Esophagus squamous epithelium (tissue), 5 donors: ENCODE measurements at regions not wholly inside any gene's neighbourhood (a gene's known extent, or its start where the extent isn't known, plus 50 kb on each side); places are given as distances from the start of the nearest gene placed in this dataset.

Experiments
- DNase-seq: peaks from one replicate; lab custom pipeline; 2025; lab: John Stamatoyannopoulos, UW
- H3K27ac ChIP-seq, 4 donors: fragments of 200-600 bp; sonication (generic); one replicate each; pipeline ENCODE4 v1.5.1; 2016 to 2019; ENCODE audit warnings: mild to moderate bottlenecking in 1 of 4
- H3K27me3 ChIP-seq, 4 donors: fragments of 200-600 bp; sonication (generic); 1 replicate in 3 of 4; 2 replicates in 1 of 4; pipeline versions ENCODE4 v1.5.1 to v1.6.0; 2017 to 2021; ENCODE audit warnings: antibody characterized with exemption in 1 of 4
- H3K36me3 ChIP-seq, 3 donors: fragments of 200-600 bp; sonication (generic); one replicate each; pipeline ENCODE4 v1.5.1; 2016 to 2019
- H3K4me1 ChIP-seq, 3 donors: fragments of 200-600 bp; sonication (generic); one replicate each; pipeline ENCODE4 v1.5.1; 2017 to 2019
- H3K4me3 ChIP-seq, 4 donors: fragments of 200-600 bp; sonication (generic); 1 replicate in 3 of 4; 2 replicates in 1 of 4; pipeline ENCODE4 v1.5.1; 2016 to 2019; ENCODE audit warnings: mild to moderate bottlenecking in 2 of 4, moderate library complexity in 1 of 4
- H3K9me3 ChIP-seq, 3 donors: fragments of 200-600 bp; sonication (generic); one replicate each; pipeline ENCODE4 v1.5.1; 2016 to 2019
- CTCF ChIP-seq, 6 experiments: fragments of 450-650 bp in 4 of 6; fragments of 200-600 bp in 2 of 6; sonication (generic) in 2 of 6; IDR thresholded peaks; one replicate each; pipeline ENCODE4 v1.5.1; 2016 to 2019; ENCODE audit warnings: antibody characterized with exemption in 6 of 6, mild to moderate bottlenecking in 4 of 6, moderate library complexity in 4 of 6
- POLR2A ChIP-seq, 4 donors: fragments of 450-650 bp; IDR thresholded peaks; one replicate each; pipeline ENCODE4 v1.6.1; 2017; ENCODE audit warnings: antibody characterized with exemption in 4 of 4, mild to moderate bottlenecking in 4 of 4, moderate library complexity in 3 of 4
- WGBS, 2 donors: methylation state at CpG; one replicate each; pipeline ENCODE4 v1.1.5; 2018; 5-methylcytosine and 5-hydroxymethylcytosine counted together
- intact Hi-C: fragments of 100-400 bp; cut with DNase I; formaldehyde crosslinking; loops from one replicate; pipeline ENCODE4 v1.15.0; 2022
- donor health status: DM: yes; HTN: yes; CAD: no.

- DNase-seq: no peak
- H3K27ac ChIP-seq: peak overlapping the region in 1 of 4 donors; percentile 0
Measured at GRCh38 chr2:64325852-64326577, 127.9 kb upstream of the LGALSL start.

GRCh38 chr2:64326578-64327050 is 127.3 kb upstream of the LGALSL start:
- no peaks in the 10 kb centered on the region for H3K27me3 ChIP-seq
- peak overlapping the region in 1 of 4 donors; percentile 0 for H3K27ac ChIP-seq
- intact Hi-C loops: loop anchor here (10.0 kb wide), 2 partner anchors 182 to 272 kb away; partner anchors contain the start of gene PELI1
- no peak for DNase-seq
- H3K4me1 ChIP-seq: peaks cover 15 to 67% (median 26%) of the 10 kb centered on the region in 3 donors
- H3K4me3 ChIP-seq: no peak overlapping the region
- H3K9me3 ChIP-seq: no peaks in the 10 kb centered on the region
- no peak for TF ChIP-seq POLR2A (IDR thresholded peaks at IDR 0.05)
- no peak for TF ChIP-seq CTCF (IDR thresholded peaks at IDR 0.05)
- H3K36me3 ChIP-seq: no peaks in the 10 kb centered on the region
- 72 to 74% methylated on average over 10 to 14 of the region's 14 CpGs for WGBS, 2 donors

More at GRCh38 chr2:64325852-64326577, 127.9 kb upstream of the LGALSL start:
- Histone ChIP-seq H3K27me3 (no peaks in the 10 kb centered on the region), H3K4me3 (no peak overlapping the region), H3K36me3 (no peaks in the 10 kb centered on the region), H3K9me3 (no peaks in the 10 kb centered on the region), H3K4me1 (peaks cover 15 to 61% (median 23%) of the 10 kb centered on the region in 3 donors)
- WGBS, 2 donors: 78 to 85% methylated on average over 6 to 8 of the region's 8 CpGs
- intact Hi-C loops: loop anchor here (10.0 kb wide), 2 partner anchors 181 to 271 kb away; partner anchors contain the start of gene PELI1
- TF ChIP-seq POLR2A (IDR thresholded peaks at IDR 0.05) (peak in 1 of 4 donors; percentile 25), CTCF (IDR thresholded peaks at IDR 0.05) (no peak)

GRCh38 chr2:64327129-64327509 is 126.8 kb upstream of the LGALSL start:
- H3K4me1 ChIP-seq: peaks cover 15 to 72% (median 26%) of the 10 kb centered on the region in 3 donors
- no peaks in the 10 kb centered on the region for H3K36me3 ChIP-seq
- TF ChIP-seq POLR2A (IDR thresholded peaks at IDR 0.05) (no peak), CTCF (IDR thresholded peaks at IDR 0.05) (no peak)
- no peaks in the 10 kb centered on the region for H3K9me3 ChIP-seq
- no peak for DNase-seq
- H3K27ac ChIP-seq: peak overlapping the region in 1 of 4 donors; percentile 50
- no peaks in the 10 kb centered on the region for H3K27me3 ChIP-seq
- no peak overlapping the region for H3K4me3 ChIP-seq
- intact Hi-C loops: loop anchor here (10.0 kb wide), 2 partner anchors 182 to 272 kb away; partner anchors contain the start of gene PELI1
- WGBS, 2 donors: 62 to 64% methylated on average over 5 of the region's 5 CpGs

- TF ChIP-seq CTCF (IDR thresholded peaks at IDR 0.05) (peak in 4 of 6 experiments; percentile 7 to 41 (median 26)), POLR2A (IDR thresholded peaks at IDR 0.05) (no peak)
- Histone ChIP-seq H3K4me3 (no peak overlapping the region), H3K4me1 (peaks cover 15 to 73% (median 26%) of the 10 kb centered on the region in 3 donors), H3K36me3 (no peaks in the 10 kb centered on the region), H3K27ac (peak overlapping the region in 3 of 4 donors; percentile 14 to 50 (median 38)), H3K27me3 (no peaks in the 10 kb centered on the region), H3K9me3 (no peaks in the 10 kb centered on the region)
- WGBS, 2 donors: 59 to 79% methylated on average over 8 of the region's 16 CpGs
- intact Hi-C loops: loop anchor here (10.0 kb wide), 2 partner anchors 183 to 273 kb away; partner anchors contain the start of gene PELI1
- no peak for DNase-seq
Measured at GRCh38 chr2:64327510-64328414, 126.2 kb upstream of the LGALSL start.
